ENCODE measurements at regions not wholly inside any gene's neighbourhood (a gene's known extent, or its start where the extent isn't known, plus 50 kb on each side); places are given as distances from the start of the nearest gene placed in this dataset.
A peak's percentile ranks its signal among the peaks of the same experiment; 100 is the strongest.

- intact Hi-C loops (cut with DNase I): no loop called here
- Histone ChIP-seq H3K27me3 (no peaks in the 10 kb centered on the region), H3K9me3 (no peaks in the 10 kb centered on the region), H3K4me1 (peaks cover 3% of the 10 kb centered on the region), H3K4me3 (no peak overlapping the region), H3K27ac (no peak overlapping the region), H3K36me3 (no peaks in the 10 kb centered on the region)
- ATAC-seq (no peak), DNase-seq (no peak)
- TF ChIP-seq, protein P1, sequence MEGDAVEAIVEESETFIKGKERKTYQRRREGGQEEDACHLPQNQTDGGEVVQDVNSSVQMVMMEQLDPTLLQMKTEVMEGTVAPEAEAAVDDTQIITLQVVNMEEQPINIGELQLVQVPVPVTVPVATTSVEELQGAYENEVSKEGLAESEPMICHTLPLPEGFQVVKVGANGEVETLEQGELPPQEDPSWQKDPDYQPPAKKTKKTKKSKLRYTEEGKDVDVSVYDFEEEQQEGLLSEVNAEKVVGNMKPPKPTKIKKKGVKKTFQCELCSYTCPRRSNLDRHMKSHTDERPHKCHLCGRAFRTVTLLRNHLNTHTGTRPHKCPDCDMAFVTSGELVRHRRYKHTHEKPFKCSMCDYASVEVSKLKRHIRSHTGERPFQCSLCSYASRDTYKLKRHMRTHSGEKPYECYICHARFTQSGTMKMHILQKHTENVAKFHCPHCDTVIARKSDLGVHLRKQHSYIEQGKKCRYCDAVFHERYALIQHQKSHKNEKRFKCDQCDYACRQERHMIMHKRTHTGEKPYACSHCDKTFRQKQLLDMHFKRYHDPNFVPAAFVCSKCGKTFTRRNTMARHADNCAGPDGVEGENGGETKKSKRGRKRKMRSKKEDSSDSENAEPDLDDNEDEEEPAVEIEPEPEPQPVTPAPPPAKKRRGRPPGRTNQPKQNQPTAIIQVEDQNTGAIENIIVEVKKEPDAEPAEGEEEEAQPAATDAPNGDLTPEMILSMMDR (IDR thresholded peaks at IDR 0.05): no peak
Measured at GRCh38 chr15:95475067-95475466, 855.4 kb upstream of the NR2F2 start.

GRCh38 chr15:95479308-95479707 lies 851.2 kb upstream of the NR2F2 start:
- DNase-seq (no peak), ATAC-seq (no peak)
- TF ChIP-seq, protein P1 (IDR thresholded peaks at IDR 0.05): no peak
- Histone ChIP-seq H3K4me1 (no peaks in the 10 kb centered on the region), H3K36me3 (no peaks in the 10 kb centered on the region), H3K4me3 (no peak overlapping the region), H3K27ac (no peak overlapping the region), H3K9me3 (no peaks in the 10 kb centered on the region), H3K27me3 (no peaks in the 10 kb centered on the region)
- intact Hi-C loops (cut with DNase I): no loop called here

DNA sequence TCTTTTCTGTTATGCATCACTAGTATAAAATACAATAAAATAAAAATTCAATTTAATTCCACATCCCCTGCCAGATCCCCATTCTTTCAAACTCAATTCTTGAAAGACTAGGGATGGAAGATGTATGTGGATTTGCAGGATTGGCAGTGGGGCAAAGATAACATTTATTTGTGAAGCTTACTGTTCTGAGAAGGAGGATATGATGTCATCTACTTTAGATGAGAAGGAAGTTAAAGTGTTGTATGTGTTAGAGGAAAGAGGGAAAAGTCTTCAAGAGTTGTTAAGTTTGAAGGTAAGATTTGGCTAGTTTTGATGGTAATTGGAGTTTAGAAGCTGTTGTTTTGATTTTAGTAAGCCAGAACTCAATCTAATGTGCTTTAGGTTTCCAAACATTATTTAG lies 845.1 kb upstream of the NR2F2 start:
- TF ChIP-seq, protein P1 (IDR thresholded peaks at IDR 0.05): no peak
- Histone ChIP-seq H3K9me3 (no peaks in the 10 kb centered on the region), H3K4me3 (no peak overlapping the region), H3K27me3 (no peaks in the 10 kb centered on the region), H3K36me3 (no peaks in the 10 kb centered on the region), H3K27ac (no peak overlapping the region), H3K4me1 (no peaks in the 10 kb centered on the region)
- intact Hi-C loops (cut with DNase I): no loop called here
- ATAC-seq: no peak
- DNase-seq: no peak

DNA sequence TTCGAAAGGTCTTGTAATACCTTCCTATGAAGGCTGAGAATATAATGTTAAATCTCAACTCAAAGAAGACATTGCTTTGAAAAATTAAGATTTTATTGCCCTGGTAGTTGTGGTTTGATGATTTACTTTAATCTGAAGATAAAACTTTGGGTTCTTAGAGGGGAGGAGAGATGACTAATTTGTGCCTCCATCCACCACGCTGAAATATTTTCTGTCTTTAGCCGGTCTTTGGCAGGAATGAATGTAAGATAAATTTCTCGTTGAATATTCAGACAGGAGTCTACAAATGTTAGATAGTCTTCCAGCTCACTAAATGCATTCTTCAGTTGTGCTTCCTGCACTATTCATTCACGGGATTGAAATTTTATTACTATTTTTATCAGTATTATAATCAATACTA lies 844.3 kb upstream of the NR2F2 start:
- TF ChIP-seq, protein P1 (IDR thresholded peaks at IDR 0.05): no peak
- Histone ChIP-seq H3K4me1 (no peaks in the 10 kb centered on the region), H3K9me3 (no peaks in the 10 kb centered on the region), H3K27ac (no peak overlapping the region), H3K36me3 (no peaks in the 10 kb centered on the region), H3K4me3 (no peak overlapping the region), H3K27me3 (no peaks in the 10 kb centered on the region)
- intact Hi-C loops (cut with DNase I): no loop called here
- no peak for ATAC-seq
- DNase-seq: no peak

- Histone ChIP-seq H3K27ac (no peak overlapping the region), H3K9me3 (no peaks in the 10 kb centered on the region), H3K4me1 (no peaks in the 10 kb centered on the region), H3K27me3 (no peaks in the 10 kb centered on the region), H3K4me3 (no peak overlapping the region), H3K36me3 (no peaks in the 10 kb centered on the region)
- DNase-seq (no peak), ATAC-seq (no peak)
- intact Hi-C loops (cut with DNase I): no loop called here
- TF ChIP-seq, protein P1 (IDR thresholded peaks at IDR 0.05): no peak
Measured at GRCh38 chr15:95489103-95489502, 841.4 kb upstream of the NR2F2 start.

GRCh38 chr15:95492388-95493070 lies 838.0 kb upstream of the NR2F2 start:
- Histone ChIP-seq H3K27ac (no peak overlapping the region), H3K36me3 (no peaks in the 10 kb centered on the region), H3K4me1 (no peaks in the 10 kb centered on the region), H3K4me3 (no peak overlapping the region), H3K9me3 (no peaks in the 10 kb centered on the region), H3K27me3 (no peaks in the 10 kb centered on the region)
- intact Hi-C loops (cut with DNase I): no loop called here
- DNase-seq (no peak), ATAC-seq (peak; percentile 36)
- TF ChIP-seq, protein P1 (IDR thresholded peaks at IDR 0.05): no peak
